ENCODE measurements at regions not wholly inside any gene's neighbourhood (a gene's known extent, or its start where the extent isn't known, plus 50 kb on each side); places are given as distances from the start of the nearest gene placed in this dataset.
A peak's percentile ranks its signal among the peaks of the same experiment; 100 is the strongest.
"Not testable (repeated sequence)": the region's sequence is repeated elsewhere in the genome, so short reads cannot be mapped to it uniquely, and the experiment has no call there.

- Mint-ChIP-seq H3K36me3 (no peaks in the 10 kb centered on the region), H3K9me3 (no peaks in the 10 kb centered on the region), H3K27me3 (ENCODE audit: low read depth) (no peaks in the 10 kb centered on the region), H3K4me1 (peaks cover 16% of the 10 kb centered on the region), H3K27ac (no peak overlapping the region), H3K4me3 (no peak overlapping the region)
- DNase-seq (ENCODE audit: low spot score) (no peak), ATAC-seq (no peak)
- ChIA-PET CTCF (interaction anchor here (0.8 to 1.2 kb wide), 3 partner anchors 16 to 173 kb away, joined by 3 to 4 read pairs (median 3); no protein-coding TSS in a partner anchor), POLR2A (interaction anchor here (0.7 kb wide), 1 partner anchor 414 kb away, joined by 3 read pairs; no protein-coding TSS in a partner anchor)
- TF ChIP-seq MLX (CRISPR knock-in tag; IDR thresholded peaks at IDR 0.05) (no peak), ARID4B (CRISPR knock-in tag; IDR thresholded peaks at IDR 0.05; ENCODE audit: borderline replicate concordance) (no peak), IRF2 (CRISPR knock-in tag; IDR thresholded peaks at IDR 0.05; ENCODE audit: borderline replicate concordance, low read depth) (no peak), SMAD3 (CRISPR knock-in tag; IDR thresholded peaks at IDR 0.05; ENCODE audit: borderline replicate concordance) (no peak), ZNF219 (CRISPR knock-in tag; IDR thresholded peaks at IDR 0.05; ENCODE audit: borderline replicate concordance) (no peak), ZNF232 (CRISPR knock-in tag; IDR thresholded peaks at IDR 0.05) (no peak), ZMAT4 (CRISPR knock-in tag; IDR thresholded peaks at IDR 0.05) (no peak), ZNF671 (CRISPR knock-in tag; IDR thresholded peaks at IDR 0.05) (no peak), ZBTB21 (CRISPR knock-in tag; IDR thresholded peaks at IDR 0.05; ENCODE audit: borderline replicate concordance) (no peak), SP1 (CRISPR knock-in tag; conservative IDR thresholded peaks at IDR 0.05) (no peak)
These were observed 171.2 kb downstream of the ADCYAP1 start for GRCh38 chr18:1075876-1076275.

GRCh38 chr18:1078301-1078700 is 173.6 kb downstream of the ADCYAP1 start:
- ChIA-PET CTCF (interaction anchor here (1.2 kb wide), 1 partner anchor 170 kb away, joined by 3 read pairs; no protein-coding TSS in a partner anchor), POLR2A (no interaction called here)
- 0 out of 2 replicates have a peak overlapping the region, but pooled peaks have one; percentile 7 for H3K27ac Mint-ChIP-seq
- H3K27me3 Mint-ChIP-seq (ENCODE audit: low read depth), result no peaks in the 10 kb centered on the region
- peak; percentile 47 for ATAC-seq
- no peak for TF ChIP-seq SOX15 (CRISPR knock-in tag; IDR thresholded peaks at IDR 0.05)
- TF ChIP-seq NFYB (CRISPR knock-in tag; conservative IDR thresholded peaks at IDR 0.05; ENCODE audit: low read depth), result no peak
- no peak for TF ChIP-seq ZNF317 (CRISPR knock-in tag; IDR thresholded peaks at IDR 0.05; ENCODE audit: borderline replicate concordance, low read depth)
- no peak for TF ChIP-seq RELA (CRISPR knock-in tag; IDR thresholded peaks at IDR 0.05; ENCODE audit: borderline replicate concordance)
- no peak for TF ChIP-seq USF1 (CRISPR knock-in tag; IDR thresholded peaks at IDR 0.05)
- no peak for TF ChIP-seq TP53 (CRISPR knock-in tag; IDR thresholded peaks at IDR 0.05)
- TF ChIP-seq ATF3 (CRISPR knock-in tag; conservative IDR thresholded peaks at IDR 0.05), result no peak
- no peak for TF ChIP-seq ZNF512 (CRISPR knock-in tag; IDR thresholded peaks at IDR 0.05; ENCODE audit: borderline replicate concordance)
- H3K36me3 Mint-ChIP-seq, result no peaks in the 10 kb centered on the region
- no peaks in the 10 kb centered on the region for H3K9me3 Mint-ChIP-seq
- DNase-seq (ENCODE audit: low spot score), result no peak
- H3K4me1 Mint-ChIP-seq, result peaks cover 16% of the 10 kb centered on the region
- no peak overlapping the region for H3K4me3 Mint-ChIP-seq

GRCh38 chr18:1083675-1084074 is 179.0 kb downstream of the ADCYAP1 start:
- ATAC-seq; H3K27ac Mint-ChIP-seq; POLR2A ChIA-PET; H3K27me3 Mint-ChIP-seq (ENCODE audit: low read depth); DNase-seq (ENCODE audit: low spot score); H3K4me3 Mint-ChIP-seq; CTCF ChIA-PET: not testable (repeated sequence)
- Mint-ChIP-seq H3K4me1 (peaks cover 11% of the 10 kb centered on the region), H3K9me3 (peaks cover 40% of the 10 kb centered on the region), H3K36me3 (peaks cover 33% of the 10 kb centered on the region)

Measured in WTC11 (cell line).